PC-3 (cell line): ENCODE measurements at regions not wholly inside any gene's neighbourhood (a gene's known extent, or its start where the extent isn't known, plus 50 kb on each side); places are given as distances from the start of the nearest gene placed in this dataset.

ENCODE experiments used
- EZH2 ChIP-seq: fragments of 300-600 bp; sonication (generic); IDR thresholded peaks from one replicate; pipeline ENCODE4 v1.6.1; 2017; ENCODE audit warnings: antibody characterized with exemption, mild to moderate bottlenecking, low read length; ENCODE audit not compliant: unreplicated experiment
- TF ChIP-seq, protein P1 (sequence below): fragments of 300-600 bp; sonication (generic); conservative IDR thresholded peaks from 2 replicates; pipeline ENCODE4 v1.5.1; 2017; ENCODE audit warnings: antibody characterized with exemption, low read depth, mild to moderate bottlenecking, low read length

DNA sequence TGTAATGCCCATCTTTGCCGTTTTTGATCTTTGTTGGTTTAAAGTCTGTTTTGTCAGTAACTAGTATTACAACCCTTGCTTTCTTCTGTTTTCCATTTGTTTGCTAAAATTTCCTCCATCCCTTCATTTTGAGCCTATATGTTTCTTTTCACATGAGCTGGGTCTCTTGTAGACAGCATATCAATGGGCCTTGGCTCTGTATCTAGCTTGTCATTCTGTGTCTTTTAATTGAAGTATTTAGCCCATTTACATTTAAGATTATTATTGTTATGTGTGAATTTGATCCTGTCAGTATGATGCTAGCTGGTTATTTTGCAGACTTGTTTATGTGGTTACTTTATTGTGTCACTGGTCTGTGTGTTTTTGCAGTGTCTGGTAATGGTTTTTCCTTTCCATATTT is 913.2 kb downstream of the TRHDE start:
- TF ChIP-seq, protein P1, sequence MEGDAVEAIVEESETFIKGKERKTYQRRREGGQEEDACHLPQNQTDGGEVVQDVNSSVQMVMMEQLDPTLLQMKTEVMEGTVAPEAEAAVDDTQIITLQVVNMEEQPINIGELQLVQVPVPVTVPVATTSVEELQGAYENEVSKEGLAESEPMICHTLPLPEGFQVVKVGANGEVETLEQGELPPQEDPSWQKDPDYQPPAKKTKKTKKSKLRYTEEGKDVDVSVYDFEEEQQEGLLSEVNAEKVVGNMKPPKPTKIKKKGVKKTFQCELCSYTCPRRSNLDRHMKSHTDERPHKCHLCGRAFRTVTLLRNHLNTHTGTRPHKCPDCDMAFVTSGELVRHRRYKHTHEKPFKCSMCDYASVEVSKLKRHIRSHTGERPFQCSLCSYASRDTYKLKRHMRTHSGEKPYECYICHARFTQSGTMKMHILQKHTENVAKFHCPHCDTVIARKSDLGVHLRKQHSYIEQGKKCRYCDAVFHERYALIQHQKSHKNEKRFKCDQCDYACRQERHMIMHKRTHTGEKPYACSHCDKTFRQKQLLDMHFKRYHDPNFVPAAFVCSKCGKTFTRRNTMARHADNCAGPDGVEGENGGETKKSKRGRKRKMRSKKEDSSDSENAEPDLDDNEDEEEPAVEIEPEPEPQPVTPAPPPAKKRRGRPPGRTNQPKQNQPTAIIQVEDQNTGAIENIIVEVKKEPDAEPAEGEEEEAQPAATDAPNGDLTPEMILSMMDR, result no peak
- no peak for TF ChIP-seq EZH2
